ENCODE measurements at regions not wholly inside any gene's neighbourhood (a gene's known extent, or its start where the extent isn't known, plus 50 kb on each side); places are given as distances from the start of the nearest gene placed in this dataset.
A peak's percentile ranks its signal among the peaks of the same experiment; 100 is the strongest.

DNA sequence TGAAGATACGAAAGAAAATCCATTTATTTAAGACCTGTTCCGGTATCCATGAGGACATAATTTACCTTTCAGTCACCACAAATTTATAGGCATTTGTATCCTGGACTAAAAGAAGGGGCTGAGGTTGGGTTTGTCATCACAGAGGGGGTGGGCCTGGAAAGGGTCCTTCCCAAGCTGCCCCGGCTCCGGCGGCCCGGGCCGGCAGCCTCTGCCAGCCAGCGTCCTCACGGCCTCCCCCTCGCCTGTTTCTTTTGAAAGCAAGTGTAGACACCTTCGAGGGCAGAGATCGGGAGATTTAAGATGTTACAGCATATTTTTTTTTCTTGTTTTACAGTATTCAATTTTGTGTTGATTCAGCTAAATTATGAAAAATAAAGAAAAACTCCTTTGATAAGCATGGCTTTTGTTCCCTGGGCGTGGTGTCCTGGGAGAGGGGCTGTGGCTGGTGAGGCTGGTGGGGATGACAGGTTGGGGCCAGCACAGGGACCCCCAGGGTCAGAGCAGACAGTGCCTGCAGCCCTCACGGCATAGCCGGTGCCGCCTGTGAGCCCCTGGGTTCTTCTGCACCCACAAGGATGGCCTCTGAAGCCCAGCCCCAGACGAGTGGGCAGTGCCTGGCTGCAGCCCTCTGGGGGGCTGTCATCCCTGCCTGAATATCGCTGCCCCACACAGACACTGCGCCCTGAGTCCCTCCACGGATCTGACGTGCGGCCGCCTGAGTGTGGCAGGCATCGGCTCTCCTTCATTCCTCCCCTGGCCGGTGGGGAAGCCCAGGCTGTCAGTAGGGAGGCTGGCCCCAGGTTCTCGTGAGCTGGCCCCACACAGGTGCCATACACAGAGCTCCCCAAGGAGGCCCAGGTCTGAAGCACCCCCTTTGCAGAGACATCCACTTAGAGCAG is 1075.9 kb downstream of the BRD1 start:
- Histone ChIP-seq H3K27me3 (peaks cover 0 to 22% (median 0%) of the 10 kb centered on the region in 3 donors), H3K4me3 (no peak overlapping the region), H3K9me3 (no peaks in the 10 kb centered on the region), H3K4me1 (no peaks in the 10 kb centered on the region), H3K36me3 (no peaks in the 10 kb centered on the region), H3K27ac (no peak overlapping the region)
- DNase-seq, result peak in 1 of 2 donors; percentile 23
- intact Hi-C loops (cut with DNase I; ENCODE audit: low total_unique reads), result no loop called here
- TF ChIP-seq, protein P1, sequence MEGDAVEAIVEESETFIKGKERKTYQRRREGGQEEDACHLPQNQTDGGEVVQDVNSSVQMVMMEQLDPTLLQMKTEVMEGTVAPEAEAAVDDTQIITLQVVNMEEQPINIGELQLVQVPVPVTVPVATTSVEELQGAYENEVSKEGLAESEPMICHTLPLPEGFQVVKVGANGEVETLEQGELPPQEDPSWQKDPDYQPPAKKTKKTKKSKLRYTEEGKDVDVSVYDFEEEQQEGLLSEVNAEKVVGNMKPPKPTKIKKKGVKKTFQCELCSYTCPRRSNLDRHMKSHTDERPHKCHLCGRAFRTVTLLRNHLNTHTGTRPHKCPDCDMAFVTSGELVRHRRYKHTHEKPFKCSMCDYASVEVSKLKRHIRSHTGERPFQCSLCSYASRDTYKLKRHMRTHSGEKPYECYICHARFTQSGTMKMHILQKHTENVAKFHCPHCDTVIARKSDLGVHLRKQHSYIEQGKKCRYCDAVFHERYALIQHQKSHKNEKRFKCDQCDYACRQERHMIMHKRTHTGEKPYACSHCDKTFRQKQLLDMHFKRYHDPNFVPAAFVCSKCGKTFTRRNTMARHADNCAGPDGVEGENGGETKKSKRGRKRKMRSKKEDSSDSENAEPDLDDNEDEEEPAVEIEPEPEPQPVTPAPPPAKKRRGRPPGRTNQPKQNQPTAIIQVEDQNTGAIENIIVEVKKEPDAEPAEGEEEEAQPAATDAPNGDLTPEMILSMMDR (IDR thresholded peaks at IDR 0.05), result no peak
- no peak for TF ChIP-seq POLR2A (IDR thresholded peaks at IDR 0.05)
- no peak for TF ChIP-seq EP300 (IDR thresholded peaks at IDR 0.05)
- TF ChIP-seq POLR2AphosphoS5 (IDR thresholded peaks at IDR 0.05), result no peak
- 84 to 88% (median 87%) methylated on average over 20 to 26 of the region's 26 CpGs for WGBS, 5 donors

DNA sequence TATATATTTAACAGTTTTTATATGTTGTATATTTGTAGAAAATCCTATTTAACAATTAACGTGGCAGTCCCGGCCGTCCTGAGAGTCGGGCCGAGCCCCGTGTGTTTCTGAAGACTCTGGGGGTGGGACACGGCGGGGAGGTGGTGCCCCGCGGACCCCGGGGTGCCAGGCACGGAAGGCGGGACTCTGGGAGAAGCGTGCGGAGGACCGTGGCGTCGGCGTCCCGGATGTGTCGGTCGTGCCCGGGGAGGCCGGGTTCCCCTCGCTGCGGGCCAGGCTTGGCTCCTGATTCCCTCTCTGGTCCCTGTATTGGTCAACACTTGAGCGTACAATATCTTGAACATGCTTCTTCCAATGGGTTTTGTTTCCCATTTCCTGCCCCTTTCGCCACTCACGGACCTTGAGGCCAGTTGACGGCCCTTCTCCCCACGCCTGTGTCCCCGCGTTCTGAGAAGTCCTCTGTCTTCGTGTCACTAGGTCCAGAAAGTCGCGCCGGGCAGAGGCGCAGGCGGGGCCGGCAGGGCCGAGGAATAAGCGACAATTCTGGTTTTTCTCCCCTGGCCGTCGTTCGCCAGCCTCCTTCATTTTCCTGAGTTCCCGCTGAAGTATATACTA is 1076.7 kb downstream of the BRD1 start:
- Histone ChIP-seq H3K36me3 (no peaks in the 10 kb centered on the region), H3K4me3 (no peak overlapping the region), H3K27ac (no peak overlapping the region), H3K27me3 (peaks cover 0 to 13% (median 0%) of the 10 kb centered on the region in 3 donors), H3K9me3 (no peaks in the 10 kb centered on the region), H3K4me1 (no peaks in the 10 kb centered on the region)
- TF ChIP-seq POLR2AphosphoS5 (IDR thresholded peaks at IDR 0.05) (no peak), EP300 (IDR thresholded peaks at IDR 0.05) (no peak), POLR2A (IDR thresholded peaks at IDR 0.05) (no peak)
- TF ChIP-seq, protein P1 (IDR thresholded peaks at IDR 0.05), result no peak
- WGBS, 5 donors, result 94 to 96% (median 95%) methylated on average over 45 to 46 of the region's 46 CpGs
- intact Hi-C loops (cut with DNase I; ENCODE audit: low total_unique reads), result no loop called here
- DNase-seq, result peak in 1 of 2 donors; percentile 24

DNA sequence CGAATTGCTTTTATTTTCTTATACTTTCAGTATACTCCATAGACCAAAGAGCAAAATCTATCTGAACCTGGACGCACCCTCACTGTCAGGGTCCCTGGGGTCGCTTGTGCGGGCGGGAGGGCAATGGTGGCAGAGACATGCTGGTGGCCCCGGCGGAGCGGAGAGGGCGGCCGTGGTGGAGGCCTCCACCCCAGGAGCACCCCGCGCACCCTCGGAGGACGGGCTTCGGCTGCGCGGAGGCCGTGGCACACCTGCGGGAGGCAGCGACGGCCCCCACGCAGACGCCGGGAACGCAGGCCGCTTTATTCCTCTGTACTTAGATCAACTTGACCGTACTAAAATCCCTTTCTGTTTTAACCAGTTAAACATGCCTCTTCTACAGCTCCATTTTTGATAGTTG is 1077.4 kb downstream of the BRD1 start:
- no peak overlapping the region for H3K4me3 ChIP-seq
- 91 to 96% (median 96%) methylated on average over 24 to 27 of the region's 27 CpGs for WGBS, 5 donors
- H3K4me1 ChIP-seq, result no peaks in the 10 kb centered on the region
- H3K27ac ChIP-seq, result no peak overlapping the region
- intact Hi-C loops (cut with DNase I; ENCODE audit: low total_unique reads), result no loop called here
- DNase-seq, result no peak
- no peaks in the 10 kb centered on the region for H3K36me3 ChIP-seq
- H3K9me3 ChIP-seq, result no peaks in the 10 kb centered on the region
- peaks cover 0 to 7% (median 0%) of the 10 kb centered on the region in 3 donors for H3K27me3 ChIP-seq
- TF ChIP-seq POLR2A (IDR thresholded peaks at IDR 0.05), result no peak
- TF ChIP-seq, protein P1 (IDR thresholded peaks at IDR 0.05), result no peak
- no peak for TF ChIP-seq POLR2AphosphoS5 (IDR thresholded peaks at IDR 0.05)
- TF ChIP-seq EP300 (IDR thresholded peaks at IDR 0.05), result no peak

DNA sequence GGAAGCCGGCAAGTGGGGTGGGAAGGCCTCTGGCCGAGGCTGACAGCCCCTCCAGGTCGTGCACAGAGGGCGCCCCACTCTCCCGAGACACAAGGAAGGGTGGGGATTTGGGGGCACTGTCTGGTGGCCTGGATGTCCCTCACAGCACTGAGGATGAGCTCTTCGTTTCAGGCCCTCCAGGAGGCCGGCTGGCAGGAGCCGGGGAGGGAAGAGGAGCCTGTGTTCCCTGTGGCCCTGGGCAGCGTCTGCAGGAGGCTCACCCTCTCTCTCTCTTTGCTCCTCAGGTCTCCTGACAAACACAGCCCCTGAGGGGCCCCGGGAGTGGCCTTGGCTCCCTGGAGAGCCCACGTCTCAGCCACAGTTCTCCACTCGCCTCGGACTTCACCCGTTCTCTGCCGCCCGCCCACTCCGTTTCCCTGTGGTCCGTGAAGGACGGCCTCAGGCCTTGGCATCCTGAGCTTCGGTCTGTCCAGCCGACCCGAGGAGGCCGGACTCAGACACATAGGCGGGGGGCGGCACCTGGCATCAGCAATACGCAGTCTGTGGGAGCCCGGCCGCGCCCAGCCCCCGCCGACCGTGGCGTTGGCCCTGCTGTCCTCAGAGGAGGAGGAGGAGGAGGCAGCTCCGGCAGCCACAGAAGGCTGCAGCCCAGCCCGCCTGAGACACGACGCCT is 1078.0 kb downstream of the BRD1 start:
- Histone ChIP-seq H3K4me3 (no peak overlapping the region), H3K4me1 (no peaks in the 10 kb centered on the region), H3K9me3 (no peaks in the 10 kb centered on the region), H3K27ac (no peak overlapping the region), H3K27me3 (peaks cover 0 to under 1% (median 0%) of the 10 kb centered on the region in 3 donors), H3K36me3 (no peaks in the 10 kb centered on the region)
- WGBS, 5 donors, result 82 to 88% (median 85%) methylated on average over 30 to 37 of the region's 37 CpGs
- TF ChIP-seq POLR2AphosphoS5 (IDR thresholded peaks at IDR 0.05), result no peak
- no peak for TF ChIP-seq POLR2A (IDR thresholded peaks at IDR 0.05)
- no peak for TF ChIP-seq EP300 (IDR thresholded peaks at IDR 0.05)
- TF ChIP-seq, protein P1 (IDR thresholded peaks at IDR 0.05), result no peak
- peak in 1 of 2 donors; percentile 24 for DNase-seq
- intact Hi-C loops (cut with DNase I; ENCODE audit: low total_unique reads), result no loop called here
